ENCODE measurements at regions not wholly inside any gene's neighbourhood (a gene's known extent, or its start where the extent isn't known, plus 50 kb on each side); places are given as distances from the start of the nearest gene placed in this dataset.

DNA sequence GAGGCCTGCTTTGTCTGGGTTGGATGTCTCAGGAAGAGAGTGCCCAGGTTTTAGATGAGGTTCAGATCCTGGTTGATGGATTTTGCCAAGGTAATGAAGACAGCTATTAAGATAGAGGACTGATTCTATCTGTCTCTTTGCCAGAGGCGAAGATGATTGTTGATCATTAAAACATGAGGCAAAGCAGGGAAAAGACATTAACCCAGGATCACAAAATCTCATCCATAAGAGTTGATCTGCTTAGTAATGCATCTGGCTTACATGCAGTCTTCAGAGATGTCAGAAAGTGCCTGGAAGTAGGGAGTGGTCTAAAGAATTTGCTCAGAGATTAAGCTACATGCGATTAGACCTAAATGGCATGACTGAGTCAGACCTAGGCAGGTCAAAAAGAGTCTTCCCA lies 229.6 kb upstream of the PLD5 start:
- H3K4me3 ChIP-seq (ENCODE audit: low read depth, poor library complexity, severe bottlenecking): no peak overlapping the region
- WGBS, 2 donors: 61 to 81% methylated on average over 2 of the region's 2 CpGs
- no peak for DNase-seq (ENCODE audit: low spot score in 2 of 2)
- TF ChIP-seq POLR2A (IDR thresholded peaks at IDR 0.05): no peak
- TF ChIP-seq, protein P1, sequence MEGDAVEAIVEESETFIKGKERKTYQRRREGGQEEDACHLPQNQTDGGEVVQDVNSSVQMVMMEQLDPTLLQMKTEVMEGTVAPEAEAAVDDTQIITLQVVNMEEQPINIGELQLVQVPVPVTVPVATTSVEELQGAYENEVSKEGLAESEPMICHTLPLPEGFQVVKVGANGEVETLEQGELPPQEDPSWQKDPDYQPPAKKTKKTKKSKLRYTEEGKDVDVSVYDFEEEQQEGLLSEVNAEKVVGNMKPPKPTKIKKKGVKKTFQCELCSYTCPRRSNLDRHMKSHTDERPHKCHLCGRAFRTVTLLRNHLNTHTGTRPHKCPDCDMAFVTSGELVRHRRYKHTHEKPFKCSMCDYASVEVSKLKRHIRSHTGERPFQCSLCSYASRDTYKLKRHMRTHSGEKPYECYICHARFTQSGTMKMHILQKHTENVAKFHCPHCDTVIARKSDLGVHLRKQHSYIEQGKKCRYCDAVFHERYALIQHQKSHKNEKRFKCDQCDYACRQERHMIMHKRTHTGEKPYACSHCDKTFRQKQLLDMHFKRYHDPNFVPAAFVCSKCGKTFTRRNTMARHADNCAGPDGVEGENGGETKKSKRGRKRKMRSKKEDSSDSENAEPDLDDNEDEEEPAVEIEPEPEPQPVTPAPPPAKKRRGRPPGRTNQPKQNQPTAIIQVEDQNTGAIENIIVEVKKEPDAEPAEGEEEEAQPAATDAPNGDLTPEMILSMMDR (IDR thresholded peaks at IDR 0.05): no peak
- intact Hi-C loops (cut with DNase I; ENCODE audit: low total_unique reads): no loop called here

DNA sequence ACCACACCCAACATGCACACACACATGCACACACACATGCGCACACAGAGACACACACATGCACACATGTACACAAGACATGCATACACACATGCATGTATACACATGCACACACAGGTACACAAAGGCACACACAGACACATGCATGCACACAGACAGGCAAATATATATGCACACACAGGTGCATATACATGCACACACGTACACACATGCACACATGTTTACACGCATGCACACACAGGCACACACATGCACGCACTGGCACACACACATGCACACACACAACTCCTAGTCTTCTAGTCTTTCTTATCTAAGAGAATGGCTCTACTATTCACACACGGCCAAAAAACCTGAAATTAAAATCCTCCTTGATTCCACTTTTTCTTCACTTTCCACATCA lies 222.7 kb upstream of the PLD5 start:
- 87 to 93% methylated on average over 5 of the region's 5 CpGs for WGBS, 2 donors
- intact Hi-C loops (cut with DNase I; ENCODE audit: low total_unique reads): no loop called here
- DNase-seq (ENCODE audit: low spot score in 2 of 2): no peak
- H3K4me3 ChIP-seq (ENCODE audit: low read depth, poor library complexity, severe bottlenecking): no peak overlapping the region
- TF ChIP-seq POLR2A (IDR thresholded peaks at IDR 0.05): no peak
- TF ChIP-seq, protein P1 (IDR thresholded peaks at IDR 0.05): no peak

DNA sequence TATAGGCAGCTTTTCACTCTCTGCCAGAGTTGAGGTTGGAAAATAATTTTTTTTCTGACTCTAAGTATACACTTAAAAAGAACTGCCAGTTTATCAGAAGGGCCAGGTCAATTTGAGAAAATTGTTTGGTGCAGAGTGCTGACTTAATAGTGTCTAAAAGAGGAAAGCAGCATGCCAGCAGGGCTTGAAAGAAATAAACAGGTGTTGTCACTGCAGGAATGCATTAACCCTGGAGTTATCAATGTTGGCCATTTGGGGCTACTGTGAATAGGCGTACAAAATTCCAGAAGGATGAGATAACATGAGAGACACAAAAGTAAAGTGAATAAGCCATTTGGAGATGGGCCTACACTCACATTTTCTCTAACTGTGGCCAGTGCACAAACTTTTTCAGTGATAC lies 220.6 kb upstream of the PLD5 start:
- TF ChIP-seq, protein P1 (IDR thresholded peaks at IDR 0.05): no peak
- no peak for TF ChIP-seq POLR2A (IDR thresholded peaks at IDR 0.05)
- WGBS, 2 donors: 47 to 62% methylated on average over 1 of the region's 1 CpG
- H3K4me3 ChIP-seq (ENCODE audit: low read depth, poor library complexity, severe bottlenecking): no peak overlapping the region
- intact Hi-C loops (cut with DNase I; ENCODE audit: low total_unique reads): no loop called here
- no peak for DNase-seq (ENCODE audit: low spot score in 2 of 2)

DNA sequence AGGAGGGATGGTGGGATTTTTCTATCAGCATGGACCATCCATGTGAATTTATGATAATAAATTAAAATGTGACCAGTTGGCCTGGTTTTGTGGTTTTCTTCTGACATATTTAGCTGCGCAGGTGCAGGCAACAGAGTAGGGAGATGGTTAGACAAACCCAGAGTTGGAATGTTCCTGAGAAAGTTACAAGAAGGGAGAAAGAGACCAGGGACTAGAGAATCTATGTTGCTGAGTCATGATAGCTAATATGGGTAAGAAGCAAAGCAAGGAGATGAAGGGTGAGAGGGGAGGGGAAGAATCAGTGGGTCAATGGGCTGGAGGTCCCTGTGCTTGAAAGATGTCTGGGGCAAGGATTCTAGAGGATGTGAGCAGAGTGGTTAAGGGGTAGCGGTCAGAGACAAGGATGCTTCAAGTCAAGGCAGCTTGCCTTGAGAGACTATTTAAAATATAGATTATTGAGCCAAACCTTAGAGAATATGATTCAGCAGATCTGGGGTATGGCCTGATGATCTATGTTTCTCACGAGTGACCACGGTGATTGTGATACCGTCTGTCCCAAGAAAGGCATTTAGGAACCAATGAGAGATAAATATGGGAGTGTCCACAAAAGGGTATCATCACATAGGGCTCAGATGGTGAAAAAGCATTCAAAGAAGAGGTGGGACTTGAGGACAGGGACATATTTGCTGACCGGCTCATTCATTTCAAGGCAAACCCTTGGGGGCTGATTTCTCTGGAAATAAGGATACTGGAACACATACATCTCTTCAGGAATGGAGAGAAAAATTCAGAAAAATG lies 219.7 kb upstream of the PLD5 start:
- no peak for DNase-seq (ENCODE audit: low spot score in 2 of 2)
- no peak overlapping the region for H3K4me3 ChIP-seq (ENCODE audit: low read depth, poor library complexity, severe bottlenecking)
- intact Hi-C loops (cut with DNase I; ENCODE audit: low total_unique reads): no loop called here
- WGBS, 2 donors: 88% methylated on average over 6 of the region's 6 CpGs
- TF ChIP-seq POLR2A (IDR thresholded peaks at IDR 0.05): no peak
- TF ChIP-seq, protein P1 (IDR thresholded peaks at IDR 0.05): no peak

DNA sequence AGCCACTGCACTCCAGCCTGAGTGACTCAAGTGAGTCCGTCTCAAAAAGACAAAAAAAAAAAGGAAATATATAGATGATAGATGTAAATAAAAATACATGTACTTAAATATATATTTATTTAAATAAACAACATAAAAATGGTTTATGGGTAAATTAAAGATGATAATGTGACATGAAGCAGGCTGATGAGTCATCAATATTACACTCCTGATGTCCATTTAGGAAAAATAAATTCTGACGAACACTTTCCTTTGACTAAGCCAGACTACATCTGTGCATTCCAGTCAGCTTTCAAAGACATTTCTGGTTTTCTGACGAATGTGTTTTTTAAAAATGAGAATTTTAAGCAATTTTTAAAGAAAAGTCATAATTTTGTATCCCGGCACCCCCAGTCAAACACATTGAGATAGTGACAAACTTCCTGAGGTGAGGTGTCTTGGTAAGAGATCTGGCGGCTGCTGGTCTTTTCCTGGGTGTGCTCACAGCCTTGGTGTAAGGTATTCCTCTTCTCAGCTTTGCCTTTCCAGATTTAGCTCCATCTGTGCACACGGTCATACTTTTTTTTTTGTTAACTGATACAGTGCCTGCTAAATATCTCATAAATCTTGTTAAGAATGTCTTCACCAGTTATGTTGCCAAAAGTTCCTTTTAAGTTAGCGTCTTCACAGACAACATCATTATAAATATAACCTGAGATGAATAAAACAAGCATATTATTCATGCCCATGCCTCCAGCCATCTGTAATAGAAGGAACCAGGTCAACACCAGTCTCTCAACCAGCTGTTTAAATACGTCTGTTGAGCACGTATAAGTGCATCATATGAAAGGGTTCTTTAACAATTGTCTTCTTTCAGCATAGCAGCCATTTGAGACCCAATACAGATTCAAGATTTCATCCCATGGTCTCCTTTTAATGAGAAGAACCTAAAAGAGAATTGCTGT lies 214.5 kb upstream of the PLD5 start:
- H3K4me3 ChIP-seq (ENCODE audit: low read depth, poor library complexity, severe bottlenecking): no peak overlapping the region
- intact Hi-C loops (cut with DNase I; ENCODE audit: low total_unique reads): no loop called here
- TF ChIP-seq, protein P1 (IDR thresholded peaks at IDR 0.05): no peak
- no peak for TF ChIP-seq POLR2A (IDR thresholded peaks at IDR 0.05)
- DNase-seq (ENCODE audit: low spot score in 2 of 2): no peak
- 48 to 49% methylated on average over 9 of the region's 9 CpGs for WGBS, 2 donors
